ENCODE measurements at regions not wholly inside any gene's neighbourhood (a gene's known extent, or its start where the extent isn't known, plus 50 kb on each side); places are given as distances from the start of the nearest gene placed in this dataset.

- ChIA-PET CTCF (no interaction called here), POLR2A (no interaction called here)
- no peaks in the 10 kb centered on the region for H4K20me1 ChIP-seq (ENCODE audit: control insufficient read depth, insufficient read depth, low read length, poor library complexity, severe bottlenecking)
- H3K27ac ChIP-seq (ENCODE audit: low read length in 2 of 2), result no peak overlapping the region
- H3K4me1 Mint-ChIP-seq, result no peaks in the 10 kb centered on the region
- H3K27me3 ChIP-seq (replicated peaks in 1 of 4; ENCODE audit: control extremely low read depth in 1 of 4, control insufficient read depth in 3 of 4, insufficient read depth in 4 of 4, low read length in 3 of 4), result no peaks in the 10 kb centered on the region
- DNase-seq, result no peak
- H2AFZ ChIP-seq (ENCODE audit: insufficient read depth, low read depth, low read length, poor library complexity, severe bottlenecking), result no peak overlapping the region
- no peak overlapping the region for H3K27ac Mint-ChIP-seq
- no peak overlapping the region for H3K4me3 Mint-ChIP-seq
- no peaks in the 10 kb centered on the region for H3K27me3 Mint-ChIP-seq
- H3K9me3 ChIP-seq (ENCODE audit: control extremely low read depth in 1 of 3, control insufficient read depth in 2 of 3, insufficient read depth in 1 of 3, low read length in 2 of 3), result no peaks in the 10 kb centered on the region
- ATAC-seq (ENCODE audit: low read depth), result no peak
- no peak for TF ChIP-seq EZH2 (IDR thresholded peaks at IDR 0.05; ENCODE audit: borderline replicate concordance, insufficient read depth, low read depth, low read length, poor library complexity, severe bottlenecking)
- no peak overlapping the region for H3K4me2 ChIP-seq (replicated peaks; ENCODE audit: low read depth, low read length, poor library complexity, severe bottlenecking)
- no peaks in the 10 kb centered on the region for H3K36me3 ChIP-seq (replicated peaks in 1 of 2; ENCODE audit: control extremely low read depth in 1 of 2, control insufficient read depth in 1 of 2, extremely low read depth in 1 of 2, insufficient read depth in 2 of 2, low read length in 1 of 2)
- no peak overlapping the region for H3K9ac ChIP-seq (ENCODE audit: low read length)
- no peaks in the 10 kb centered on the region for H3K4me1 ChIP-seq (ENCODE audit: control insufficient read depth in 2 of 2, insufficient read depth in 2 of 2, low read length in 2 of 2)
- H3K4me3 ChIP-seq (ENCODE audit: control extremely low read depth in 1 of 5, extremely low read depth in 1 of 5, insufficient read depth in 1 of 5, low read depth in 2 of 5, low read length in 4 of 5), result no peak overlapping the region
- H3K9me3 Mint-ChIP-seq (ENCODE audit: insufficient read depth), result no peaks in the 10 kb centered on the region
- intact Hi-C loops (cut with micrococcal nuclease), result no loop called here
- H3K79me2 ChIP-seq (ENCODE audit: control insufficient read depth, insufficient read depth, low read length), result no peaks in the 10 kb centered on the region
Measured at GRCh38 chr5:121171361-121171760, 680.3 kb upstream of the FTMT start.

GRCh38 chr5:121171834-121172233 lies 679.8 kb upstream of the FTMT start:
- Histone ChIP-seq H3K9me3 (ENCODE audit: control extremely low read depth in 1 of 3, control insufficient read depth in 2 of 3, insufficient read depth in 1 of 3, low read length in 2 of 3) (no peaks in the 10 kb centered on the region), H2AFZ (ENCODE audit: insufficient read depth, low read depth, low read length, poor library complexity, severe bottlenecking) (no peak overlapping the region), H4K20me1 (ENCODE audit: control insufficient read depth, insufficient read depth, low read length, poor library complexity, severe bottlenecking) (no peaks in the 10 kb centered on the region), H3K27me3 (replicated peaks in 1 of 4; ENCODE audit: control extremely low read depth in 1 of 4, control insufficient read depth in 3 of 4, insufficient read depth in 4 of 4, low read length in 3 of 4) (no peaks in the 10 kb centered on the region), H3K4me3 (ENCODE audit: control extremely low read depth in 1 of 5, extremely low read depth in 1 of 5, insufficient read depth in 1 of 5, low read depth in 2 of 5, low read length in 4 of 5) (no peak overlapping the region), H3K9ac (ENCODE audit: low read length) (no peak overlapping the region), H3K79me2 (ENCODE audit: control insufficient read depth, insufficient read depth, low read length) (no peaks in the 10 kb centered on the region), H3K36me3 (replicated peaks in 1 of 2; ENCODE audit: control extremely low read depth in 1 of 2, control insufficient read depth in 1 of 2, extremely low read depth in 1 of 2, insufficient read depth in 2 of 2, low read length in 1 of 2) (no peaks in the 10 kb centered on the region), H3K4me2 (replicated peaks; ENCODE audit: low read depth, low read length, poor library complexity, severe bottlenecking) (no peak overlapping the region), H3K27ac (ENCODE audit: low read length in 2 of 2) (no peak overlapping the region), H3K4me1 (ENCODE audit: control insufficient read depth in 2 of 2, insufficient read depth in 2 of 2, low read length in 2 of 2) (no peaks in the 10 kb centered on the region)
- H3K4me3 Mint-ChIP-seq, result no peak overlapping the region
- CTCF ChIA-PET, result no interaction called here
- intact Hi-C loops (cut with micrococcal nuclease), result no loop called here
- H3K9me3 Mint-ChIP-seq (ENCODE audit: insufficient read depth), result peaks cover 2% of the 10 kb centered on the region
- WGBS (ENCODE audit: insufficient coverage), result 77% methylated on average over 2 of the region's 2 CpGs
- H3K27me3 Mint-ChIP-seq, result no peaks in the 10 kb centered on the region
- H3K27ac Mint-ChIP-seq, result no peak overlapping the region
- TF ChIP-seq EZH2 (IDR thresholded peaks at IDR 0.05; ENCODE audit: borderline replicate concordance, insufficient read depth, low read depth, low read length, poor library complexity, severe bottlenecking), result no peak
- no peak for TF ChIP-seq CTCF (IDR thresholded peaks at IDR 0.05)
- no peaks in the 10 kb centered on the region for H3K4me1 Mint-ChIP-seq
- ATAC-seq (ENCODE audit: low read depth) (no peak), DNase-seq (no peak)
- POLR2A ChIA-PET, result no interaction called here

All from B cell (primary cell).